ENCODE measurements at regions not wholly inside any gene's neighbourhood (a gene's known extent, or its start where the extent isn't known, plus 50 kb on each side); places are given as distances from the start of the nearest gene placed in this dataset.

GRCh38 chr12:11510671-11511070 lies 115.3 kb upstream of the PRB2 start:
- H3K27ac ChIP-seq (ENCODE audit: low read depth in 1 of 2, low read length in 2 of 2), result no peak overlapping the region
- TF ChIP-seq FOXA2 (IDR thresholded peaks at IDR 0.05), result no peak
- no peak for TF ChIP-seq SP1 (IDR thresholded peaks at IDR 0.05)
- TF ChIP-seq JUND (IDR thresholded peaks at IDR 0.05), result no peak
- TF ChIP-seq YY1 (IDR thresholded peaks at IDR 0.05), result no peak
- TF ChIP-seq FOXA1 (IDR thresholded peaks at IDR 0.05), result no peak
- no peak for TF ChIP-seq EGR1 (IDR thresholded peaks at IDR 0.05; ENCODE audit: low read depth in 2 of 2)
- no peak for TF ChIP-seq ATF3 (IDR thresholded peaks at IDR 0.05)
- TF ChIP-seq NR2F2 (IDR thresholded peaks at IDR 0.05), result no peak
- TF ChIP-seq MAX (IDR thresholded peaks at IDR 0.05), result no peak
- no peak for TF ChIP-seq RXRA (IDR thresholded peaks at IDR 0.05)
- TF ChIP-seq HNF4A (conservative IDR thresholded peaks at IDR 0.05), result no peak
- no peak for TF ChIP-seq RAD21 (IDR thresholded peaks at IDR 0.05)
- TF ChIP-seq TAF1 (conservative IDR thresholded peaks at IDR 0.05), result no peak
- TF ChIP-seq ZBTB33 (IDR thresholded peaks at IDR 0.05), result no peak
- TF ChIP-seq CTCF (IDR thresholded peaks at IDR 0.05; ENCODE audit: low read depth, low read length, missing input control), result no peak
- TF ChIP-seq GABPA (IDR thresholded peaks at IDR 0.05 in 1 of 2, conservative IDR thresholded peaks at IDR 0.05 in 1 of 2), result no peak
- TF ChIP-seq HNF4G (IDR thresholded peaks at IDR 0.05), result no peak
- no peak for TF ChIP-seq REST (IDR thresholded peaks at IDR 0.05)
- WGBS, result 60% methylated on average over 1 of the region's 1 CpG
- no peaks in the 10 kb centered on the region for H3K36me3 ChIP-seq (ENCODE audit: control insufficient read depth in 4 of 4, insufficient read depth in 3 of 4, low read depth in 1 of 4, low read length in 3 of 4)
- no peak for DNase-seq (ENCODE audit: low spot score)
- H3K27me3 ChIP-seq (ENCODE audit: control insufficient read depth in 4 of 4, insufficient read depth in 4 of 4, low read length in 3 of 4), result no peaks in the 10 kb centered on the region
- no peak overlapping the region for H3K4me3 ChIP-seq (ENCODE audit: low read depth in 1 of 3, low read length in 3 of 3)
- no peaks in the 10 kb centered on the region for H3K4me1 ChIP-seq (ENCODE audit: control insufficient read depth in 4 of 4, insufficient read depth in 4 of 4, low read length in 3 of 4)
- H3K9me3 ChIP-seq (ENCODE audit: control insufficient read depth in 4 of 4, low read length in 3 of 4), result no peaks in the 10 kb centered on the region
- no peak overlapping the region for H3K9ac ChIP-seq (ENCODE audit: low read depth in 1 of 2, low read length in 2 of 2)
